Right ventricle myocardium inferior (tissue), 1 donor: ENCODE measurements at regions not wholly inside any gene's neighbourhood (a gene's known extent, or its start where the extent isn't known, plus 50 kb on each side); places are given as distances from the start of the nearest gene placed in this dataset.

Source experiments
- ATAC-seq: fragments of 200-7000 bp; cut with Tn5 transposase; one replicate; pipeline ENCODE4 v1.9.1; 2020; ENCODE audit warnings: mild to moderate bottlenecking, moderate library complexity
- DNase-seq: peaks from one replicate; pipeline ENCODE4 v3.0.0; 2021; ENCODE audit errors: missing footprints
- intact Hi-C: fragments of 100-400 bp; cut with DNase I; formaldehyde crosslinking; loops from one replicate; pipeline ENCODE4 v1.11.0; 2022
- donor health status: DM: no; HTN: yes; CAD: no; lungs with severe emphysema.

DNA sequence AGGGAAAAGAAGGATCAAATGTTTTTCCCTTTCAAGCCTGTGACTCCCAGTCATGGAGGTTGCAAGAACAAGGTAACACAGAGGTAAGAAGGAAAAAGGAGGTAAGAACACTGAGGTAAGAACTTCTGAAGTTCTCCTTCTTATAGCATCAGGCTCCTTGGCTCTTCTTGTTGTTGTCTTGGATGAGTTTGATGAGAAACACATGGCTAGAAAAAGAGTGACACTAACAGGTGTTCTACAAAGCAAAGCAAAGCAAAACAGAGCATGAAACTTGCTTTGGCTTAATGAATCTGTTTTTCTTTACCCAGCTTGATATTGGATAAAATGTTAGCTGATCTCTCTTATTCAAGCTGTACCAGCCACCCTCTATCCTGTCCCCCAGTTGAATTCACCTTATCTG lies 231.2 kb upstream of the F9 start:
- intact Hi-C loops, result no loop called here

DNA sequence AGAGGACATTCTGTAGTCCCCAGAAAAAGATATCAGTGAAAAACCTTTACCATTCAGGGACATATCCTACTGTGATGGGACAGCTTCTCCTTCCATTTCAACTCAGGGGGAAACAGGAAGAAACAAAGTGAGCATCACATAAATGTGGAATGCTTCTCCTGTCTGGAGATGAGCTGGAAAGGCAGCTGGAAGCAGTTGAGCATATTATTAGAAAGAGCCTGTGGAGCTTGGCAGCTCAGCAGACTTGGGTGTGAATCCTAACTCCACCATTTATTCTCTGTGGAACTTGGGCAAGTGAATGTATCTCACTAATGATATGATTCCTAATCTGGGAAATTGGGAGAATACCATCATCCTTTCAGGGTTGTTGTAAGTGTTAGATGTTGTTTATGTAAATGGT lies 232.1 kb upstream of the F9 start:
- intact Hi-C loops, result no loop called here
- ATAC-seq, result no peak
- no peak for DNase-seq

More for the DNA sequence above, 231.2 kb upstream of the F9 start:
- ATAC-seq, result no peak
- no peak for DNase-seq

GRCh38 chrX:139297638-139298037 lies 232.9 kb upstream of the F9 start:
- ATAC-seq (no peak), DNase-seq (no peak)
- intact Hi-C loops, result no loop called here

DNA sequence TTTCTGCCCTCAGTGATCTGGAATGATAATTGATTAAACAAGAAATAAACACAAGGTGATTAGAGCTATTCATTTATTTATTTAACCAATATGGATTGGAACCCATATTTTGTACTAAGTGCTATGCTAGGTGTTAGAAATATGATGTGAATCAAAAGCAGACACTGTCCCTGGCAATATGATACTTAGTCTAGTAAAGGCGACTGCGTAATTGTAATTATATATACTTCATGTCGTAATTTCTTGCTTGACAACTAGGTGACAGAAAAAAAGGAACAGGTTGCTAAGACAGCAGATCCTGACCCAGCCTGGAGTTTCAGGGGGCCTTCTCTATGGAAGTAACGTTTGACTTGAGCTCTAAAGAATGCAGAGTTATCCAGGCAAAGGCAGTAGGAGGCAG lies 236.5 kb upstream of the F9 start:
- ATAC-seq, result no peak
- intact Hi-C loops, result no loop called here
- no peak for DNase-seq

GRCh38 chrX:139290310-139290709 lies 240.2 kb upstream of the F9 start:
- no peak for DNase-seq
- ATAC-seq, result no peak
- intact Hi-C loops, result no loop called here

- ATAC-seq (no peak), DNase-seq (no peak)
- intact Hi-C loops, result no loop called here
Observed at GRCh38 chrX:139287155-139287924, 243.2 kb upstream of the F9 start.

GRCh38 chrX:139286342-139286741 lies 244.2 kb upstream of the F9 start:
- DNase-seq, result no peak
- no peak for ATAC-seq
- intact Hi-C loops, result no loop called here

DNA sequence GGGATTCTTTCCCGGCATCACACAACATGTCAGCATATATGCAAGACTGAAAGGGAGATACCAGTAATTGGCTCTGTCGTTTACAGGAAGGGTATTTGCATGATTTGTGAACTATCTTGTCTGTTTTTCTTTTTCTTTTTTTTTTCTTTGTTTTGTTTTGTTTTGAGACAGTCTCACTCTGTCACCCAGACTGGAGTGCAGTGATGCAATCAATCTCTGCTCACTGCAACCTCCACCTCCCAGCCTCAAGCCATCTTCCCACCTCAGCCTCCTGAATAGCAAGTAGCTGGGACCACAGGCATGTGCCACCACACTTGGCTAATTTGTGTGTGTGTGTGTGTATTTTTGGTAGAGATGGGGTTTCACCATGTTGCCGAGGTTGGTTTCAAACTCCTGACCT lies 262.7 kb upstream of the F9 start:
- ATAC-seq, result no peak
- DNase-seq, result no peak
- intact Hi-C loops, result no loop called here

DNA sequence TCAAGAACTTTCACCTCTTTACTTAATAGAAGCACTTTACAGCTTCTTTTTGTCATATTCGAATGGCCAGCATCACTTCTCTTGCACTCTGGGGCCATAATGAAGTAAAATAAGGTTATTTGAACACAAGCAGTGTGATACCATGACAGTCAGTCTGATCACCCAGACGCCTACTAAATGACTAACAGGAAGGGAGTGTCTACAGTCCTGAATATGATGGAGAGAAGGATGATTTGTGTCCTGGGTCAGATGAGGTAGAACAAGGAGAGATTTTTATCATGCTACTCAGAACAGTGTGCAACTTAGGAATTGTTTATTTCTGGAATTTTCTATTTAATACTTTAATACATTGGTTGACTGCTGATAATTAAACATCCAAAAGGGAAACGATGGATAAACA lies 284.2 kb upstream of the F9 start:
- ATAC-seq (no peak), DNase-seq (no peak)
- intact Hi-C loops, result no loop called here

- intact Hi-C loops, result no loop called here
- DNase-seq (no peak), ATAC-seq (no peak)
Observed at GRCh38 chrX:139237141-139237540, 293.4 kb upstream of the F9 start.

DNA sequence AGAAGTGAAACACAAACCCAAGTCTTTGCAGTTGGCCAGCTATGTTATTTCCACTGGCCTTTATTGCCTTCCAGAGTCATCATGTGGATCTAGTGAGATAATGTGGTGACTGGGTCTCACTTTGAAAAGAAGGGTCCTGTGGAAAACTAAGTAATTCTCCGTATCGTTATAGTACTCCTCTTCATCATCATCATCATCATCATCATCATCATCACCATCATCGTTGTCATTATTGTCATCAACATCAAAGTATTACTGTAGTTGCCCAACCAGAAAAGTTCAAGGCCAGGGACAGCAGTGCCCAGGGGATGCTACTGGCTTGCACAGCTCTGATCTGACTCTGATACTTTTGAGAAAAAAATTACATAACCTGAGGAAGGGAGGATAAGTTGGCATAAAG lies 295.6 kb upstream of the F9 start:
- ATAC-seq, result no peak
- intact Hi-C loops, result no loop called here
- DNase-seq, result no peak

DNA sequence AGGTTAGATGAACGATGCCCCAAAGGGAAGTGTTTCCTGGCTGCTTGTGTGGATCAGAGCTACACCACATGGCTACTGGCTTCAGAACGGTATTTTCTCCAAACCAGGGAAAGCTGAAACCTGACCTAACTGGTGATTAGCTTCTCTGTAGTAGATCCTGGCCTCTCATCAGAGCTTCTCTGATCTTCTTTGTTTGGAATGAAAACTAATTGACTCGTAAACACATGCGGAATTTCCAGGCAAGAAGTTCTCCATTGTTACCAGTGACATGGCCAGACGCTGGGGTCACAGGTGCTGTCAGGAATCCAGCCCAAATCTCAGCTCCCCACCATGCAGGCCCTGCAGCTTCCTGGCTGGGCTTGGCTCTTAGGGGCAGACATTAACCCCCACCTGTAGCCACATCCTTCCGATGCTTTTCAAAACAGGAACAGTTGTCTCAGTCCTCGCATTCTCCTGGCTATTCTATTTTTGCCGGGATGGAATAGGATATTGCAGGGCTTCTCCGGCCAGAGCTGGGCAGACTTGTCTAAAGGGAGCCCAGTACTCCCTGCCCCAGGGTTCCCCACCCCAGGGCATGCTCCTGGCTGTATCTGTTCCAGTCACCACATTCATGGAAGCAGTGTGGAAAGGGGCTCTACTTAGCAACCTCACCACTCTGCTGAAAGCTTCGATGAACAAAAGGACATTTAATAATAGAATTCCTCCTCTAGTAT lies 305.4 kb upstream of the F9 start:
- DNase-seq (no peak), ATAC-seq (no peak)
- intact Hi-C loops, result no loop called here

- ATAC-seq, result no peak
- DNase-seq, result no peak
- intact Hi-C loops, result no loop called here
Observed at GRCh38 chrX:139222511-139223200, 307.9 kb upstream of the F9 start.

- no peak for DNase-seq
- no peak for ATAC-seq
- intact Hi-C loops, result no loop called here
Observed at GRCh38 chrX:139213241-139213709, 317.3 kb upstream of the F9 start.

DNA sequence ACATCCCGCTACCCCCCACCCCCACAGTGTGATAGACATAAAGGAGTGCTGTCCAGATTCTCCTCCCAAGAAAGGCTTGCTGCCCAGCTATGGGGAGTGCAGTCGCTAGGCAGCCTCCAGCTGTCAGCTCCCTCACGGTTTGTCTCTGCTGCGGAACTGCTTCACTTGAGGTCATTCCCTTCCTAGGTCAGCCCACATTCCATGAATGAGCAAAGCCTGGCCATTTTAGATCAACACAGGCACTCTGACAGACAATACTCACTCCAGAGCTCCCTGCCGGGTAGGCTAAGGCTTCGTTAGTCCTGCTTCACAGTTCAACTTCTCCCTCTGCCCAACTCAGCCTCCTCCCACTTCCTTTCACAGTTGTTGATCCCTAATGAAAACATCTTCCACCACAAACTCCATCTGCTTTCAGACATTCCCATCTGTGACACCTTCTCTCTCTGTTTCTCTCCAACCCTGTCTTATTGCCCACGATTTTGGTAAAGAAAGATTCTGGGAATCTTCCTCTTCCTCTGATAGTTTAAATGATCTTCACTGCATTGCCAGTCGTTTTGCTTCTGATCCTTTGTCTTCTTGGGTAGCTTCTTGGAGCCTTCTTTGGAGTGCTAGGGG lies 318.9 kb upstream of the F9 start:
- intact Hi-C loops, result no loop called here
- no peak for DNase-seq
- no peak for ATAC-seq

- DNase-seq (no peak), ATAC-seq (no peak)
- intact Hi-C loops, result no loop called here
Observed at GRCh38 chrX:139209342-139209741, 321.2 kb upstream of the F9 start.

GRCh38 chrX:139207655-139208054 lies 322.9 kb upstream of the F9 start:
- no peak for DNase-seq
- intact Hi-C loops, result no loop called here
- ATAC-seq, result no peak

GRCh38 chrX:139206914-139207313 lies 323.6 kb upstream of the F9 start:
- DNase-seq (no peak), ATAC-seq (no peak)
- intact Hi-C loops, result no loop called here

DNA sequence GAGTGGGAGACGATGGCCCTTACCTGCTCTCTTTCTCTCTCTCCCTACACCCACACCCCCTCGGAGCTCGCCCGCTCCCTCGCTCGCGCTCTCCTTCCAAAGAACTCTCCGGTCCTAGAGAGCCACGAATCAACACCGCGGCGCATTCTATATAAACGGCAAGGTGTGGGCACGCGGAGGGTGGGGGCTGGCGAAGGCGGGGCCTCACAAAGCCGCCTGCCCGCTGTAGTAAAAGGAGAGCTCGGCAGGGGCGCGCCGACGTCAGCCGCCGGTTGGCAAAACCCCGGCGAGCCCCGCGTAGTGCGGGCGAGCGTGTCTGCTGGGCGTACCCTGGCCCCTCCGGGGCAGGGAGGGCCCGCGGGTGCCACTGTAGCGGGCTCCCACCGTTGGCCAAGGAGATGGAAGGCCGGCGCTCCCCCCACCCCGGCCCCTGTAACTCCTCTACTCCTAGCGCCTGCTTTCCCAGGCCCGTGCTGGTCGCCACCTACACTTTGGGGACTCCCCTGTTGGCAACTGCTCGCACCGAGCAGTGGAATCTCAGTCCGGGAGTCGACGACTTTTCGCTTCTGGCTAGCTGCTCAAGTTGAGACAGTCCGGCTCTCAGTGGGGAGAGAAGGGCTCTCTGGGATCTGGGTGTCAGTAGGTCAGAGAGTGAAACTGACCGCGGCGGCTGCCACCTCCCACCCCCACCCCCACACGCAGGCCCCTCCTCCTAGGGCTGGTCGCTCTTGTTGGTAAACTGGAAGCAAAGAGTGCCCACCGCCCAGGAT lies 325.5 kb upstream of the F9 start:
- peak; percentile 34 for ATAC-seq
- intact Hi-C loops, result no loop called here
- DNase-seq, result peak; percentile 63
